Fibroblast of upper back skin (primary cell): ENCODE measurements at regions not wholly inside any gene's neighbourhood (a gene's known extent, or its start where the extent isn't known, plus 50 kb on each side); places are given as distances from the start of the nearest gene placed in this dataset.
A peak's percentile ranks its signal among the peaks of the same experiment; 100 is the strongest.

Experiments used
- DNase-seq: peaks from one replicate; pipeline ENCODE4 v3.0.0-alpha.2; 2013

- no peak for DNase-seq
Measured at GRCh38 chr9:120291050-120291449, 288.9 kb downstream of the CDK5RAP2 start.

- peak; percentile 36 for DNase-seq
Measured at GRCh38 chr9:120289990-120290975, 289.7 kb downstream of the CDK5RAP2 start.

GRCh38 chr9:120289098-120289497 is 290.9 kb downstream of the CDK5RAP2 start:
- no peak for DNase-seq

GRCh38 chr9:120286530-120286929 is 293.4 kb downstream of the CDK5RAP2 start:
- DNase-seq: no peak

GRCh38 chr9:120284821-120285220 is 295.1 kb downstream of the CDK5RAP2 start:
- no peak for DNase-seq

- DNase-seq: no peak
Measured at GRCh38 chr9:120281665-120282064, 298.3 kb downstream of the CDK5RAP2 start.

- no peak for DNase-seq
Measured at GRCh38 chr9:120267929-120268328, 312.0 kb downstream of the CDK5RAP2 start.

- DNase-seq: no peak
Measured at GRCh38 chr9:120265791-120266190, 314.2 kb downstream of the CDK5RAP2 start.

GRCh38 chr9:120264528-120264927 is 315.4 kb downstream of the CDK5RAP2 start:
- no peak for DNase-seq

- no peak for DNase-seq
Measured at GRCh38 chr9:120263836-120264235, 316.1 kb downstream of the CDK5RAP2 start.

GRCh38 chr9:120261419-120261818 is 318.5 kb downstream of the CDK5RAP2 start:
- DNase-seq: no peak

GRCh38 chr9:120259100-120259499 is 320.9 kb downstream of the CDK5RAP2 start:
- DNase-seq: no peak

- DNase-seq: peak; percentile 13
Measured at GRCh38 chr9:120258096-120258495, 321.9 kb downstream of the CDK5RAP2 start.

- peak; percentile 46 for DNase-seq
Measured at GRCh38 chr9:120257483-120257882, 322.5 kb downstream of the CDK5RAP2 start.

GRCh38 chr9:120256146-120256545 is 323.8 kb downstream of the CDK5RAP2 start:
- no peak for DNase-seq

GRCh38 chr9:120252248-120252647 is 327.7 kb downstream of the CDK5RAP2 start:
- DNase-seq: no peak

- no peak for DNase-seq
Measured at GRCh38 chr9:120242116-120242811, 337.7 kb downstream of the CDK5RAP2 start.

- DNase-seq: no peak
Measured at GRCh38 chr9:120236596-120236995, 343.4 kb downstream of the CDK5RAP2 start.

GRCh38 chr9:120235081-120235480 is 344.9 kb downstream of the CDK5RAP2 start:
- no peak for DNase-seq

- no peak for DNase-seq
Measured at GRCh38 chr9:120230227-120230626, 349.7 kb downstream of the CDK5RAP2 start.

- no peak for DNase-seq
Measured at GRCh38 chr9:120221844-120222243, 358.1 kb downstream of the CDK5RAP2 start.

GRCh38 chr9:120214332-120214731 is 365.6 kb downstream of the CDK5RAP2 start:
- no peak for DNase-seq

- no peak for DNase-seq
Measured at GRCh38 chr9:120212853-120213200, 367.1 kb downstream of the CDK5RAP2 start.
